PFSK-1 (cell line): ENCODE measurements at regions not wholly inside any gene's neighbourhood (a gene's known extent, or its start where the extent isn't known, plus 50 kb on each side); places are given as distances from the start of the nearest gene placed in this dataset.

ENCODE experiments used
- POLR2AphosphoS5 ChIP-seq: IDR thresholded peaks from 2 replicates; pipeline ENCODE4 v1.6.1; 2012; ENCODE audit warnings: low read depth, mild to moderate bottlenecking, control low read depth, low read length, moderate library complexity
- SIN3A ChIP-seq: IDR thresholded peaks from 2 replicates; pipeline ENCODE4 v1.6.1; 2012; ENCODE audit warnings: mild to moderate bottlenecking, low read length, moderate library complexity, borderline replicate concordance; ENCODE audit not compliant: insufficient read depth
- TAF1 ChIP-seq: IDR thresholded peaks from 2 replicates; pipeline ENCODE4 v1.6.1; 2012; ENCODE audit warnings: low read length, control low read depth, borderline replicate concordance; ENCODE audit not compliant: insufficient read depth
- TF ChIP-seq, protein P1 (sequence below), 2 experiments: IDR thresholded peaks; 2 replicates each; pipeline versions ENCODE4 v1.6.1 to v1.8.0; 2011 to 2012; ENCODE audit warnings: low read depth in 2 of 2, low read length in 2 of 2, control low read depth in 1 of 2, inconsistent platforms in 1 of 2, mild to moderate bottlenecking in 1 of 2, moderate library complexity in 1 of 2; ENCODE audit not compliant: insufficient read depth in 1 of 2

GRCh38 chr10:65172249-65172648 lies 1651.0 kb downstream of the REEP3 start:
- TF ChIP-seq POLR2AphosphoS5 (no peak), TAF1 (no peak), SIN3A (no peak)
- TF ChIP-seq, protein P1, sequence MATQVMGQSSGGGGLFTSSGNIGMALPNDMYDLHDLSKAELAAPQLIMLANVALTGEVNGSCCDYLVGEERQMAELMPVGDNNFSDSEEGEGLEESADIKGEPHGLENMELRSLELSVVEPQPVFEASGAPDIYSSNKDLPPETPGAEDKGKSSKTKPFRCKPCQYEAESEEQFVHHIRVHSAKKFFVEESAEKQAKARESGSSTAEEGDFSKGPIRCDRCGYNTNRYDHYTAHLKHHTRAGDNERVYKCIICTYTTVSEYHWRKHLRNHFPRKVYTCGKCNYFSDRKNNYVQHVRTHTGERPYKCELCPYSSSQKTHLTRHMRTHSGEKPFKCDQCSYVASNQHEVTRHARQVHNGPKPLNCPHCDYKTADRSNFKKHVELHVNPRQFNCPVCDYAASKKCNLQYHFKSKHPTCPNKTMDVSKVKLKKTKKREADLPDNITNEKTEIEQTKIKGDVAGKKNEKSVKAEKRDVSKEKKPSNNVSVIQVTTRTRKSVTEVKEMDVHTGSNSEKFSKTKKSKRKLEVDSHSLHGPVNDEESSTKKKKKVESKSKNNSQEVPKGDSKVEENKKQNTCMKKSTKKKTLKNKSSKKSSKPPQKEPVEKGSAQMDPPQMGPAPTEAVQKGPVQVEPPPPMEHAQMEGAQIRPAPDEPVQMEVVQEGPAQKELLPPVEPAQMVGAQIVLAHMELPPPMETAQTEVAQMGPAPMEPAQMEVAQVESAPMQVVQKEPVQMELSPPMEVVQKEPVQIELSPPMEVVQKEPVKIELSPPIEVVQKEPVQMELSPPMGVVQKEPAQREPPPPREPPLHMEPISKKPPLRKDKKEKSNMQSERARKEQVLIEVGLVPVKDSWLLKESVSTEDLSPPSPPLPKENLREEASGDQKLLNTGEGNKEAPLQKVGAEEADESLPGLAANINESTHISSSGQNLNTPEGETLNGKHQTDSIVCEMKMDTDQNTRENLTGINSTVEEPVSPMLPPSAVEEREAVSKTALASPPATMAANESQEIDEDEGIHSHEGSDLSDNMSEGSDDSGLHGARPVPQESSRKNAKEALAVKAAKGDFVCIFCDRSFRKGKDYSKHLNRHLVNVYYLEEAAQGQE (IDR thresholded peaks at IDR 0.05; ENCODE audit: insufficient read depth in 1 of 2, low read depth in 2 of 2, low read length in 2 of 2) = no peak
